ENCODE measurements at regions not wholly inside any gene's neighbourhood (a gene's known extent, or its start where the extent isn't known, plus 50 kb on each side); places are given as distances from the start of the nearest gene placed in this dataset.

- TF ChIP-seq CTCF (IDR thresholded peaks at IDR 0.05; ENCODE audit: low read depth, low read length) = no peak
- Histone ChIP-seq H3K27me3 (ENCODE audit: control insufficient read depth, insufficient read depth, low read length) (no peaks in the 10 kb centered on the region), H3K9me3 (ENCODE audit: control insufficient read depth, insufficient read depth, low read length) (no peaks in the 10 kb centered on the region), H3K27ac (ENCODE audit: low read depth, low read length) (no peak overlapping the region), H3K4me3 (ENCODE audit: low read depth, low read length) (no peak overlapping the region)
- ChIA-PET CTCF (no interaction called here), POLR2A (no interaction called here)
- no peak for DNase-seq (ENCODE audit: low read depth, low spot score)
These were observed 126.6 kb upstream of the ADAMTS9 start for GRCh38 chr3:64814351-64814750.

GRCh38 chr3:64813326-64813725 is 125.5 kb upstream of the ADAMTS9 start:
- DNase-seq (ENCODE audit: low read depth, low spot score) = no peak
- Histone ChIP-seq H3K9me3 (ENCODE audit: control insufficient read depth, insufficient read depth, low read length) (no peaks in the 10 kb centered on the region), H3K4me3 (ENCODE audit: low read depth, low read length) (no peak overlapping the region), H3K27me3 (ENCODE audit: control insufficient read depth, insufficient read depth, low read length) (no peaks in the 10 kb centered on the region), H3K27ac (ENCODE audit: low read depth, low read length) (no peak overlapping the region)
- ChIA-PET POLR2A (no interaction called here), CTCF (no interaction called here)
- TF ChIP-seq CTCF (IDR thresholded peaks at IDR 0.05; ENCODE audit: low read depth, low read length) = no peak

GRCh38 chr3:64809086-64809485 is 121.3 kb upstream of the ADAMTS9 start:
- Histone ChIP-seq H3K27me3 (ENCODE audit: control insufficient read depth, insufficient read depth, low read length) (no peaks in the 10 kb centered on the region), H3K27ac (ENCODE audit: low read depth, low read length) (no peak overlapping the region), H3K9me3 (ENCODE audit: control insufficient read depth, insufficient read depth, low read length) (no peaks in the 10 kb centered on the region), H3K4me3 (ENCODE audit: low read depth, low read length) (no peak overlapping the region)
- no peak for DNase-seq (ENCODE audit: low read depth, low spot score)
- no peak for TF ChIP-seq CTCF (IDR thresholded peaks at IDR 0.05; ENCODE audit: low read depth, low read length)
- ChIA-PET CTCF (no interaction called here), POLR2A (no interaction called here)

GRCh38 chr3:64808061-64808460 is 120.3 kb upstream of the ADAMTS9 start:
- no peak overlapping the region for H3K4me3 ChIP-seq (ENCODE audit: low read depth, low read length)
- no peaks in the 10 kb centered on the region for H3K9me3 ChIP-seq (ENCODE audit: control insufficient read depth, insufficient read depth, low read length)
- H3K27ac ChIP-seq (ENCODE audit: low read depth, low read length) = no peak overlapping the region
- no peak for DNase-seq (ENCODE audit: low read depth, low spot score)
- CTCF ChIA-PET = no interaction called here
- no peaks in the 10 kb centered on the region for H3K27me3 ChIP-seq (ENCODE audit: control insufficient read depth, insufficient read depth, low read length)
- POLR2A ChIA-PET = no interaction called here
- TF ChIP-seq CTCF (IDR thresholded peaks at IDR 0.05; ENCODE audit: low read depth, low read length) = no peak

- POLR2A ChIA-PET = no interaction called here
- DNase-seq (ENCODE audit: low read depth, low spot score) = no peak
- no peak for TF ChIP-seq CTCF (IDR thresholded peaks at IDR 0.05; ENCODE audit: low read depth, low read length)
- Histone ChIP-seq H3K27me3 (ENCODE audit: control insufficient read depth, insufficient read depth, low read length) (no peaks in the 10 kb centered on the region), H3K27ac (ENCODE audit: low read depth, low read length) (no peak overlapping the region), H3K4me3 (ENCODE audit: low read depth, low read length) (no peak overlapping the region), H3K9me3 (ENCODE audit: control insufficient read depth, insufficient read depth, low read length) (no peaks in the 10 kb centered on the region)
- CTCF ChIA-PET = no interaction called here
These were observed 119.1 kb upstream of the ADAMTS9 start for GRCh38 chr3:64806668-64807605.
